ENCODE measurements at regions not wholly inside any gene's neighbourhood (a gene's known extent, or its start where the extent isn't known, plus 50 kb on each side); places are given as distances from the start of the nearest gene placed in this dataset.

DNA sequence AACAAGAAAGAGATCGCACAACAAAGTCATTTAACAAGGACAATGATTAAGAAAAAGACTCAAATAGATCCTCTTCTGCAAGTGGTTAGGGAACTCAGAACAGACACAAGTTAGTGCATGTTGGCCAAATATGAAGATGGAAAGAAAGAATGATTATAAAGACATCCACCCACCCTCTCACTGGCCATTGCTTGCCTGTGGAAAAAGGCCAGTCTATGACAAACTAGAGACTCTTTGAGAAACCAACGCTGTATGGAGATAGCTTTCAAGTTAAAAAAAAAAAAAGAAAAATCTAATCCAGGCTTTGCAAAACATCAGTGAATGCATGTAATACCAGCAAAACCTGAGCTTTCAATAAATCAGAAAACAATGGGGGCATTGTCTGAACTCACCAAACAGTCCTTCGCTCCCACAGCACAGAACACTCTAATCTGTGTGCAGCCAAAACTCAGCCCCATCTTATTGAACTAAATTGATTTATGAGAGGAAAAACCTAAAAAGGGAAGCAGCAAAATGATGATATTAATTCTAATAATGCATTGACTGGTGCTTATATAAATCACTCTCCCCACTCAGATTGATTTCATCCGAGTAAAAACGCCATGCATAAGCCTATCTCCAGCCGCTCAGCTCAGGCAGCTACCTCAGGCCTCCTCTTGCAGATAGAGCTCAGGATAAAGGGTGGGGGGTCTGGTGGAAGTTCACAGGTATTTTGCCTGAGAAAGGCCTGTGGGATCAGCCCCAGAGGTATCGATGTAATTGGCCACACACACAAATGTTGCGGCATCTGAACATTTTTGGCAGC is 547.1 kb downstream of the CCDC171 start:
- DNase-seq = no peak

DNA sequence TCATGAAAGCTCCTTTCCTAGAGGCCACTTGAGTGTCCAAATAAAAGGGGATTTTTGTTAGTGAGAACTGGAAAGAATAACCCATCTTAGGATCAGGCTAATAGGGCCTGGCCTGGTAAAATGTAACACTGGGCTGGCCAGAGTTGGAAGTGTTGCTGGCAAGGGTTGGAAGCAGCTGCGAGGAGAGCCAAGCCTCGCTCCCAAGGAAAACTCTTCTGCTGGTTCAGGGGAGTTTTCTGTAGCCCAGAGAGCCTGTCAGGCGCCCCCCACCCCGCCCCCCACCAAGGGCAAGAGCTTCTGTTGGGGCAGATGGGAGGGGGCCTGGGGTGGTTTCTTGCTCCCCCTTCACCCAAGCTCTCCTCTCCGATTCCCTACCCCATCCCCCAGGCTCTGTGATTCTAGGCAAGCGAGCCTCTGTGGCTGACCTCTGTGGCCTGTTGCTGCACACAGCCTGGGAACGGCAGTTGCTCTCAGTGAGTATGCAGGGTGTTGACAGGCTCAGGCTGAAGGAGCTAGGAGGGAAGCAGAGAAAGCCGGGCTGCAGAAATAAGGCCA is 547.8 kb downstream of the CCDC171 start:
- DNase-seq = peak; percentile 65

DNA sequence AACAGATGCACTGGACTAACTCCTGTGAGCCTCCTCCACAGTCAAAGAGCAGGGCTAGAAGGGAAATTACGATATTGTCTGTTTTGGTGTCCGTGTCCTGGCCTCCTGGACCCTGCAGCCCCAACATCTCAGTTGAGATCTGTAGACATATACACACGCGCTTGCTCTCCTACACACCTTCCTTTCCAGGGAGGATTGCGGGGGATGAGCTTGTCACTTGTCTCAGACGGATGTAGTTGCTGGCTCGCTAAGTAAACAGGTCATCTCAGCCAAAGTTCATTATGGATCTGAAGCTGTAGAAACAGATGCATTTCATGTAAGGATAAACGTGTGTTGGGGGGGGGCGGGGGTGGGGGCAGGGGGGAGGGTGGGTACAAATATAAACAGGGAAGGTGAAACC is 549.3 kb downstream of the CCDC171 start:
- DNase-seq = no peak

DNA sequence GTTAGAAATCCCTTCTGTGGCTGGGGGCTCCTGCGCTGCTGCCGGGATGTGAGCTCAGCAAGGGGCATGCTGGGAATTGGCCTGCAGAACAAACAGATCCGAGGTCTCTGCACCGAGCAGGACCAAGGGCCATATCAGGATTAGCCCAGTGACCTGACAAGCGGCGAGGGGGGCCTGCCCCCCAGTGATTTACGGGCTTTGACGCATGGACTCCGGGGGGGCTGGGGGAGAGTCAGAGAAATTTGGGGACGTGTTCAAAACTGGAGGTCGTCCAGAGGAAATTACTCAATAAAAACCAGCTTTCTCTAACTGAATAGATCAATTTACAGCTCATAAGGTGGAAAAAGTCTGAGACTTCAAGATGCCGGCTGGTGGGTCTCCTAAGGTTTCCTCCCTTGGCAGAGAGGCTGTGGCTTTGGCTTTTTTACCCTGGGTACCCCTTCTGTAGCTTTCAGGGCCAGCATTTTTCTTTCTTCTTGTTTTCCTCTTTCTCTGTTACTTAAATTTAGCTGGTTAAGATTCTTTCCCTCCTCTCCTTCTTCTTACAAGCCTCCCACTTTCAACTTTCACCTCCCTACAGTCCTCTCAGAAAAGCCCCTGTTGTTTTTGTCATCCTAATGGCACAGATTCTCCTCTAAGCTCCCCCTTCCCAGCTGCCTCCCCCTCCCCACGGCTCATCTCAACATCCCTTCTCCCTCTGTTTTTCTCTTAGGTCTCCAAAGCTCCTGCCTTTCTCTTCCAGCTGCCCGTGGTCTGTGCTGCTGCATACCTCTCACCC is 551.0 kb downstream of the CCDC171 start:
- DNase-seq = peak; percentile 79

DNA sequence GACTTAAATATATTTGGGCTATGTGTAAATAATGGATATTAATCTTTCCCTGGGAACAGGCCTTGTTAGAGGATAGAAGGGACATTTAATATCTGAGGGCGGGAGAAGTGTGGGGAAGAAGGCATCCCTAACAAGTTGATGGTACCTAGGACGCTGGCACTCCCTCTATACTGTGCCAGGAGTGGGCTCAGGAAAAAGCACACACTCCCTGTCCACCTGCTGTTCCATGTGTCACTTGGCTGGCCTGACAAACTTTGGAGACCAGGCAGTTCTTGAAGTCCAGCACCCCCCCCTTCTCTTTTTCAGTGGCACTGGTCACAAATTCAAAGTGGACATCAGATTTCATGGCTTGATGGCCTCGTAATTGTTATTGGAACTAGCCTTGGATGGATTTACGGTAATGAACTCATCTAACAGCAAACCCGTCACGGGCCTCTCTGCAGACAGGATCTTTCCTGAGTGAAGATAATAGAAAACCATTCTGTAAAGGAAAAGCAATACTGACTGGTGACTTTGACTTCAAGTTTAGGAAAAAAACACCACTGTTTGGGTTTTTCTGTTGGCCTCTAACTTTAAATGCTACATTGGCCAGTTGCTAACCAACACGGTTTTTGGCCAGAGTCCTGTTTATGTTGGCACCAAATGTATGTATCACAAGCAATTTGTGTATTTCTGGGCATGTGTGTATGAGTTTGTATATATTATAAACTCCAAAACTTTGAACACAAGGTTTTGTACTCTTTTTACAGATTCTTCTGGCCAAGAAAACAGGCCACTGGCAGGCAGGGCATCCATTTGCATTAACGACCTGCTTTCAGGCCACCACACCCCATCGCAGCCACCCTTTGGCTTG is 552.6 kb downstream of the CCDC171 start:
- no peak for DNase-seq

DNA sequence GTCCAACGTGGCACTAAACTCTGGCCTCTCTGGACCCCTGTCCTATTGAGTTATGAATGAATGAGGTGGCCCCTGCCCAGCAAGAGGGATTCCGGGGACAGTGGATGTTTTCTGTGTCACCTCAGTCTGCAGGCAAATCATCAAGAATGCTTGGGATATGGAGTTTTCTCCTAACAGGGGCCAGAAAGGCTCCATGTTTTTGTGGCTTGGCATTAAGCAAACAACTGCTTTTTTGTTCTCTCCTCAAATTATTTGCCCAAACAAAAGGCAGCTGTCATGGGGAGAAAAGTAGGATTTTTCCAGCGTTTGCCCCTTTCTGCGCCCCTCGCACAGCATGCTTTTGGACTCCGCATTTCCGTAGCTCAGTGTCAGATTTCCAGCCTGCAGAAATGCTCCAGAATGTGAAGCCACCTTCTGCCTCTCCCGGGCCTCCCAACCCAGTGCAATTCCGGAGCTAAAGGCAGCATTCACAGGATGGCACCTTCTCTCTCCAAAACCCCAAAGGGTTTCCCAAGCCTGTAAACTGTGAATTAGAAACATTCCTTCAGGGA is 553.3 kb downstream of the CCDC171 start:
- no peak for DNase-seq

DNA sequence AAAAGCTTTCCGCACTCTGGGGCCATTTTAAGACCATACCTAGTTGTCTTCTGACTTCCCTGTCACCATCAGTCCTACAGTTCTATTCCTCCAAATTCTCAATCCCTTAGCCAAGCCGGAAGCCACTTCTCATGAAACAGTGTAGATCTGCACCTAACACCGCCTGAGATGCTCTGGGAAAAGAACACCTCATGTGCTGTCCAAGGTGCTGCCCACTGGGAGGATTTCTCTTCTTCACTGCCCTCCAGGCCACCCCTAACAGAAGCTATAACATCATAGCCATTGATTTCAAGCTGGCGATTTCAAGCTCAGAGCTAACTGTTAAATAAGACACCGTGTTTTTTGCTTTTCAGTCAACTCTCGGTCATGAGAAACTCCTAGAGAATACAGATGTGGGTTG is 559.3 kb downstream of the CCDC171 start:
- no peak for DNase-seq

DNA sequence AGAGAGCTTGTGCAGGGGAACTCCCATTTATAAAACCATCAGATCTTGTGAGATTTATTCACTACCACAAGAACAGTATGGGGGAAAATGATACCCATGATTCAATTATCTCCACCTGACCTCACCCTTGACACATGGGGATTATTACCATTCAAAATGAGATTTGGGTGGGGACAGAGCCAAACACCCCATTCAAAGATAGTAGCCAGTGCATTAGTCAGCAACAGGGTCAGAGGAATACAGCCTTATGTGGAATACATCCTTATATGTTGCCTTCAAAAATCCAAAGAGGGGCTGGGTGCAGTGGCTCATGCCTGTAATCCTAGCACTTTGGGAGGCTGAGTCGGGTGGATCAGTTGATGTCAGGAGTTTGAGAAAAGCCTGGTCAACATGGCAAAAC is 563.2 kb downstream of the CCDC171 start:
- DNase-seq = no peak

DNA sequence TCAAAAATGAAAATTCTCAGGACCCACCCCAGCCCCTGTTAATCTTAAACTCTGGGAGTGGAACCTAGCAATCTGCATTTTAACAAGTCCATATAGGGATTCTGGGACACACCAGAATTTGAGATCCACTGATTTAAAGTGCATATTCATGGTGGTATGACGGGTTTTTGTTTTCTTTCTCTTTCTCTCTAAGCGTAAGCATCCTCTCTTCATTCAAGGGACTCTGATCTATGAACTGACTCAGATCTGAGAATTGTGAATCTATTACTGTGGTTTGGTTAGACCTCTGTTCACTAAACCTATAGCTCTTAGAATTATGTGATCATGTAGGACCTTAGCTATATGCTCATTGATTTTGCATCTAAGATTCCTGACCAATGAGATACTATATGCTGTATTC is 565.2 kb downstream of the CCDC171 start:
- no peak for DNase-seq

DNA sequence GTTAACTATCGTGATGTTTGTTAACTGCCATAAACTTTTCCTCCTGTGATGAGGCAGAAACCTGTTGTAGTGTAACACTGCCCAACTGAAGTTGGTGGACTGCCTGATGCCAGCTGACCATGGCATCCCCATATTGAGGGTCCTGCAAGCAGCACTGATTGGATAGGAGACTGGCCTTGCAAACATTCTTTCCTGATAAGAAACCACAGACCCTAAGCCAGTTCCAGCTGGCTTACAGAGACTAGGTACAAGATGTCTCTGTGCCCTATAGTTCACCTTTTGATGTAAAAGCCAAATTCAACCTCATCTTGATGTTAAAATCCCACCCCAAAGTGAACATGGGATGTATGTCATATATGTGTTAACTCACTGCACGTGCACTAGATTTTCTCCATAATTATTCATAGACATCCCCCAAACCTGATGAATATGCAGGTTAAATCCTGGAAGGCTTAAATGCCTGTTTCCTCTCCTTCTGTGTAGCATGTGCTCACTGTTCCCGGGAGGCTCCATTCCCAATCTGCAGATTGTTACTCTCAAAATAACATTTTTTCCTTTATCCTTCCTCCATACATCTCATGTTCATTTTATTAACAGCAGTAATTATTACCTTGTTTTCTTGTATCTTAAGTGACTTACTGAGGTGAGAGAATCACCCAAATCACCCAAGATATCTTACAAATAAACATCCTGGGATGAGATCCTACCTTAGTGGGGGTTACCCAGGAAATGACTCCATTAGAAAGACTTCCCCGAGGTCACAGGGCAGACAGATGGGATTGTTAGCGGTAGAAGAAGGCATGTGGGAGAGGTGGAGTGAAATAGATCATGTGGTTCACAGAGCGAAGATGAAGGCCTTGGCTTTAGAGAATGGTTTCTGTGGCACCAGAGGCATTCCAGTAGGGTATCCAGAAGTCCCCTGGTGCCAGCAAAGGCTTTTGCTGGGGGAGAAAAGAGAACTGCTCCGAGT is 566.7 kb downstream of the CCDC171 start:
- DNase-seq = peak; percentile 75

DNA sequence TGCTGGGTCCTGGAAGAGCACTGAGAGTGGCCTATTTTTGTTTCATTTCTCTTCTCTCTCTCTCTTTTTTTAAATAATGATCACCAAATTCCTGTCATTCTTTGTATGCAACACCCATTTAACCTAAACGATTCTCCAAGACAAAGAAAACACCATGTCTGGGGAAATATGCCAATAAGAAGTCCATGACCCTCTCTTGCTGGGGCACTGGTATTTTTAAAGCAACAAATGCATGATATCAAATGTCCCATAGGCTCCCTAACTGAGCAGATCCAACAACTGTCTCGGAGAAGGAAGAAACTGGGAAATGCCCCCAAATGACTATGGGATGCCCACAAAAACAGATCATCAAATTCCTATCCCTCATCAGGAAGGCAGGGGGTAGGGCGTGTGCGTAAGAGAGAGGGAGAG is 567.4 kb downstream of the CCDC171 start:
- DNase-seq = peak; percentile 80

DNA sequence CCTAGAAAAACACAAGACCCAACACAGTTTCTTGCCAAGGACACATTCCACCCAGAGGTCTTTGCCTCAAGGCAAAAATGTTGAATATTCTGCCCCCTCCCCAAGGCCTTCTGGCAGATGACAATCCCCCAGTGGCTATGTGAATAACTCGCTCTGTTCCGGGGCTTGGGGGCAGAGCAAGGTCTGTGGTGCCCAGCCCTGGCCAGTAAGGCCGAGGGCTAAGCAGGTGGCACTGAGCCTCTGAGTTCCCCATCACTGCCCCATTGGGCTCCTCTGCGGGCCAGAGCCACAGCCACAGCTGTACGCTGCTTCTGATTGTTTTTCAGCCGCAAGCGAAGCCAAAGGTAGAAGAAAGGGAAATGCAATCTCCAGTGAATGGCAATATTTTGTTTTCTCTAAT is 567.9 kb downstream of the CCDC171 start:
- no peak for DNase-seq

DNA sequence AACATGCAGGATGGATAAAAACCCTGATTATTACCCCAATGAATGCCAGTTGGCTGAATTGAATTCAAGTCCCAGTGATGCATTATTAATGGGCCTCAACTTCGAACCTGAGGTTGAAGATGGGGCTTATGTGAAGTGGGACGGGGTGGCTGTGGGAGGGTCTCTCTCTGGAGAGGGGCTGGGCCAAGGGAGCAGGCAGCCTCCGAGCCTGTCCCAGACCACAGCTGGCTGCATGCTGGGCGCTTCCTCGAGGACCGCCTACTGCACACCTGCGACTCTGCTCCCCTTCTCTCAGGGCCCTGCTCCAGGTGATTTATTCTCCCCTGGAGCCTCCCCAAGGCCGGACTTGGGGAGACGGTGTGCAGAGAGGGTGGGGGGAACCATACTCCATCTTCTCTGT is 568.3 kb downstream of the CCDC171 start:
- DNase-seq = no peak

DNA sequence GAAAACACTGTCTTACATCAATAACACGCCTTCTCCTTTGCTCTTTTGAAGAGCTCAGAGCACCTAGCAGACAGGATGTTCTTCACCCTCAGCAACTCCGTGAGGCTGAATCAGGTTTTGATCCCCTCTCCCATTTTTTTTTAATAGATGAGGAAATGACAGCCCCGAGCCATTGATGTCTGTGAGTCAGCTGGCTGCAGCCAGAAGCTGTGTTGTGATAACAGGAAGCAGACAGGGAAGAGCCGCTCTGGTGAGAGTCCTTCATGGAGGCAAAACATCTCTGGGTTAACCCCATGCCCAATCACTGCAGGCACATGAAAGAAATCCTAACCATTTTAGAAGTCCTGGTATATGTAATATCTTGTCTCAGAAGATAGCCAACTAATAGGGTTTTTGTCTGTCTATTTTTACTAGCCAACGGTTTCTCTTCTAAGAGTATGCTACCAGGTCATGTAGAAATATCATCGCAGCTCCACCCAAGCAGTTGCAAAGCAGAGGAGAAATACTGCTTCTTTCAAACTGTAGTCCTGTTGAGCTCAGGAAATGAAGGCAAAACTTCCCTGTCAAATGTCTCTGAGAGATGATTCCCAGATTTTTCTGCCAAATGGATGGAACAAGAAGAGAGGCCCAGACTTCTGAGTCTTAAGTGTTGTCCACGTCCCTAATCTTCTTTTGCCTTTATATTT is 568.9 kb downstream of the CCDC171 start:
- DNase-seq = peak; percentile 65

DNA sequence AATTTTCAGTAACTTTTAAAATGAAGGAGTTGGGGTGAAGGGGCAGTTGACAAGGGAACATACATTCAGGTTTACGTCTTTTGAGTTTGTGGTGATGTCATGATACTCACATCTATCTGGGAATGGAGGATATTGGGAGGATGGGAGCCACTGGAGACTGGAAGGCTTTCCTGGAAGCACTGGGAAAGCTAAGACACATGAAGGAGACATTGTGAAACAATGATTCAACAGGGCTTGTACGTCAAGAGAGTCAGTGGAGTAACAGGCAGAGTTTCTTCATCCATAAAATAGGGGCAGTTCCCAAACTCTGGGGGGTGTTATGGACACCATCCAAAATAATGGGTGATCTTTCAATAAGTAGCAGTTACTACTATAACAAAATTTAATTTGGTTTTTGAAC is 572.8 kb downstream of the CCDC171 start:
- DNase-seq = no peak

DNA sequence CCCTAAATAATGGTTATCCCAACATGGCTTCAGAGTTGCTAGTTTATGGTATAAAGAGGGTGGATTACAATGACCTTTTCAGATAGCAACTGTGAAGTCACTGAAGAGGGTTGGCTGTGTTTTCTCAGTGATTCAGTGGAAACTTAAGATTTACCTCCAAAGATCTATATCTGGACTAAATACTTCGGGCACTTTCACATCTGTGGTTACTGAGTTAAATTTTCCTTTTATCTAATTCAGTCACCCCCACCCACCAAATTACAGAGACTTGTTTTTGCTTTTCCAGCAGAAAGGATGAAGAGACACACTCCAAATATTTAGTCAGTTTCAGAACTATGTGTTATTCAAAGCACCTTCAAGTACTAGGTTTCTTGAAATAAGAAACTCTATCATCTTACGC is 573.2 kb downstream of the CCDC171 start:
- peak; percentile 46 for DNase-seq

DNA sequence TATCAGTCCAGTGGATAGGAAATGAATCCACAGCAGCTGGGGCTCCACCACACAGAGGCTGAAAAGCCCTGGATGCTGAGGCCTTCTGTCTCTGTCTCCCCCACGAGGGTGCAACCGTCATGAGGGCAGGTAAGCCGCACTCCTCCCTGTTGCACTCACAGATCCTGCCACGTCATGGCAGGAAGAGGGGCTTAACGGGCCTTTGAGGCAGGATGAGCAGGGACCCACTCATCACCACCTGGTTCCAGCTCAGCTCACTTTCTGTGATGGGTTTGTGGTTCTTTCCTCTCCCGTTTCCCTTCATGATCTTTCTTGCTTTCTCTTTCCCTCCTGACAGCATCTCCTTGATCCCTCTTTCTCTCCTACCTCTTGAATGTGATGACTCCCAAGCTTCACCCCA is 575.2 kb downstream of the CCDC171 start:
- no peak for DNase-seq

DNA sequence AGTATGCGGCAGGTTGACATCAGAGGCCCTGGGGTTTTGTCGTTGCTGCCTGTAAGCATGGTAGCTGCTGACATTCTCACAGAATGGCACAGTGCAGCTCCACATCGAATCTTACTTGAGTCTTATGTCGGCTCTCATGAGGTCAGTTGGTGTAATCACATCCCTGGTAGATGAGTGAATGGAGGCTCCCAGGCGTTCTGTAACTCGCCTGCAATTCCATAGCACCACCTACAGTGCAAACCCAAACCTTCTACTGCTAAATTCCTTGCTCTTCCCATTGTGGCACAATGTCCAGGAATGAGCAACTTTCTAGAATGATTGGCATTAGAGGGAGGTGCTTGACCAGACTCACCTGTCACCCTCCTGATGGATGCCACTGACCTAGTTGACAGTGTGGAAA is 578.4 kb downstream of the CCDC171 start:
- DNase-seq = peak; percentile 68

DNA sequence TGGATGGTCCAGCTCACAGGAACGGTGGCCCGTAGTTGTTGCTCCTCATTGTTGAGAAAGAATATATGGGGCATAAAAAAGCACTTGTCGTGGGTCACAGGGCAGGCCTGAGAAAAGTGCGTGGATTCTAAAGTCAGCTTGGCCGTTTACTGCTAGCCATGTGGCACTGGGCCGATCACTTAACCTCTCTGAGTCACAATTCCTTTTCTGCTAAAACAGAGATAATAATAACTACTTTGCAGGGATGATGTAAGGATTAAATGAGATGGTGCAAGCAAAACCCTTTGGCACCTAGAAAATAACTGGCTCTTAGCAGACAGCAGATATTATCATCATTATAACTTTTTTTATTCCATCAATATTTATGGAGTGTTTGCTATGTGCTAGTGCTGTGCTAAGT is 579.7 kb downstream of the CCDC171 start:
- DNase-seq = no peak

DNA sequence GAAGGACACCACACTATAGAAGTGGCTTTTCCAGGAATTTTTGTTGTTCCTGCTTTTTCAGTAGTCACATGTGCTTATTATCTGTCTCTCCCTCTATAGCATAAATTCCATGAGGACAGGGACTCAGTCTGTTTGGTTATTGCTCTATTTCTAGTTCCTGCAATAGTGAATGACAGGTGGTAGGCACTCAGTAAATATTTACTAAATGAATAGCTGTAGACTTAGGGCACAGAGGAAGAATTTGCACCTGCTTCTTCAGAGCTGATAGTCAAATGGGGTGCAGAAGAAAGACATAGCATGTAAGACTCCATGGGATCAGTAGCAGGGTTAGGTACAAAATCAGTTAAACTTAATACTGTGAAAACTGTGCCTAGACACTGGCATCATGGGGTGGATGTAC is 580.2 kb downstream of the CCDC171 start:
- DNase-seq = no peak

Measured in fibroblast of skin of abdomen (primary cell).